ENCODE measurements at regions not wholly inside any gene's neighbourhood (a gene's known extent, or its start where the extent isn't known, plus 50 kb on each side); places are given as distances from the start of the nearest gene placed in this dataset.
"Not testable (repeated sequence)": the region's sequence is repeated elsewhere in the genome, so short reads cannot be mapped to it uniquely, and the experiment has no call there.

DNA sequence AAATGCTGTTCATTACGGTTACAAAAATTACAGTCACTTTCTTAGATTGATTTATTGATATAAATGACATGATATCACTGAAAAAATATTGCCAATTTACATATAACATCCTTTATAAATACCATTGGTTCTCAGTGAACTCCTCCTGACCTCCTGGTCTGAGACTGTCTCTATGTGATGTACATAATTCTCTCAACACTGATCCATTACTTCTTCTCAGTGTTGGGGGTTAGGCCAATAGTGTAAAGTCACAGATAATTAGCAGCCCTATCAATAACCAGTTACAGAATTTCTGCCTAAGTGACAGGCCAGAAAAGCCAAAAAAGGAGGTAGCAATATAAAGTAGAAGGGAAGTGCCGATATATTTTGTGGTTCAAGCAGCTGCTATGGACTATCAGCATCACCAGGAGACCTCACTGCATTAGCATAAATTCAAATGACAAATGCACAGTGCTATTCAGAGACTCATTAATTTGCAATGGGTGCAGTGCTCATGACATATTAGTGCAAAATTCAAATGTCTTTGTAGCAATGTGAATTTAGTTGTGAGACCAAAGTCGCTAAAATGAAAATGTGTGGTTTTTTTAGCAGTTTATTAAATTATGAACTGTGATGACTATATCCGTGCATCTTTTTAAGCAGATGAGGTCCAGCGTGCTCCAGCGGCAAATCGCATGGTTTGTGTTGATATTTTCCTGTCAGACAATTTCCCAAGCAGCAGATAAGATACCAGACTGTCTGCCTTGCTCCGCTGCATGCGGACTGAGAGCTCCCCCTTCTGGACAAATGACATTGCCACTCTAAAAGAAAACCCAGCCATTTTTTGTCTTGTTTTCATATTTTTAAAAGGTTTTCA lies 144.6 kb downstream of the CETN3 start:
- 27% methylated on average over 9 of the region's 9 CpGs for WGBS, 2 donors
- intact Hi-C loops (cut with DNase I; ENCODE audit: low total_unique reads) = loop anchor here (10.0 kb wide), 1 partner anchor 1540 kb away; no protein-coding TSS in a partner anchor
- no peak for TF ChIP-seq POLR2A (IDR thresholded peaks at IDR 0.05)
- TF ChIP-seq, protein P1, sequence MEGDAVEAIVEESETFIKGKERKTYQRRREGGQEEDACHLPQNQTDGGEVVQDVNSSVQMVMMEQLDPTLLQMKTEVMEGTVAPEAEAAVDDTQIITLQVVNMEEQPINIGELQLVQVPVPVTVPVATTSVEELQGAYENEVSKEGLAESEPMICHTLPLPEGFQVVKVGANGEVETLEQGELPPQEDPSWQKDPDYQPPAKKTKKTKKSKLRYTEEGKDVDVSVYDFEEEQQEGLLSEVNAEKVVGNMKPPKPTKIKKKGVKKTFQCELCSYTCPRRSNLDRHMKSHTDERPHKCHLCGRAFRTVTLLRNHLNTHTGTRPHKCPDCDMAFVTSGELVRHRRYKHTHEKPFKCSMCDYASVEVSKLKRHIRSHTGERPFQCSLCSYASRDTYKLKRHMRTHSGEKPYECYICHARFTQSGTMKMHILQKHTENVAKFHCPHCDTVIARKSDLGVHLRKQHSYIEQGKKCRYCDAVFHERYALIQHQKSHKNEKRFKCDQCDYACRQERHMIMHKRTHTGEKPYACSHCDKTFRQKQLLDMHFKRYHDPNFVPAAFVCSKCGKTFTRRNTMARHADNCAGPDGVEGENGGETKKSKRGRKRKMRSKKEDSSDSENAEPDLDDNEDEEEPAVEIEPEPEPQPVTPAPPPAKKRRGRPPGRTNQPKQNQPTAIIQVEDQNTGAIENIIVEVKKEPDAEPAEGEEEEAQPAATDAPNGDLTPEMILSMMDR (IDR thresholded peaks at IDR 0.05) = no peak
- H3K4me3 ChIP-seq (ENCODE audit: low read depth, poor library complexity, severe bottlenecking) = no peak overlapping the region
- DNase-seq (ENCODE audit: low spot score in 2 of 2) = peak in 1 of 2 donors; percentile 23

DNA sequence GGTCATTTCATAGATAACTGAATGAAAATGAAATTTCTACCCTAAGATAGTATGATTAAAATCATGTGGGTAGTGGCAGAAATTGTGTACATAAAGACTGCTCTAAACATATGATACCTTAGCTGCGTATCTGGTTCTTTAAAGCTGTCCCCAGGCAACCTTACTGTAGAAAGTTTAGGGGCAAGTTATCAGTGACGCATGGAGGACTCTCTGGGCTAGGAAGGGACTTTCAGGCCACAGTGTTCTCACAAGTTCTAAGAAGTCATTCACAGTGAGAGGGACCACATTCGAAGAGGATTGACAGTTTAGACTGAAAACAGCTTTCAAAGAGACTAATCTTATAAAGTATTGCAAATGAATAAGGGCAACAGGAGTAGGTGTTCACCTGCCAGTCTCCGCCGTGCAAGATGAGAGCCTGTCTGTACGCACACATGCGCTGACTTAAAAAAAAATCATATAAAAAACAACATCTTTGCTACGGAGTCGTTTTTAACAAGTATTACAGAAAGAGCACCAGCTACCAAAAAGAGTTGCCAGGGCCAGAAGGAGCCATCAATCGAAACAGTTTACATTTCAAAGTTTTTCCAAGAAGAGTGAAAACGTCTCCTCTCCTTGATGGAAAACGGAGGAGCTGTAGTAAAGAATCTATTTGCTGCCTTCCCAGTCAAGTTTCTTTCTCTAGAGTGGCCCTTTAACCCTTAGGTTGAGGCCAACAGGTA lies 146.3 kb downstream of the CETN3 start:
- intact Hi-C loops (cut with DNase I; ENCODE audit: low total_unique reads) = loop anchor here (10.0 kb wide), 1 partner anchor 1538 kb away; no protein-coding TSS in a partner anchor
- 81 to 83% methylated on average over 12 of the region's 12 CpGs for WGBS, 2 donors
- no peak overlapping the region for H3K4me3 ChIP-seq (ENCODE audit: low read depth, poor library complexity, severe bottlenecking)
- TF ChIP-seq POLR2A (IDR thresholded peaks at IDR 0.05) = no peak
- TF ChIP-seq, protein P1 (IDR thresholded peaks at IDR 0.05) = no peak
- DNase-seq (ENCODE audit: low spot score in 2 of 2) = no peak

GRCh38 chr5:90251447-90251846 lies 158.1 kb downstream of the CETN3 start:
- intact Hi-C loops (cut with DNase I; ENCODE audit: low total_unique reads) = no loop called here
- TF ChIP-seq, protein P1 (IDR thresholded peaks at IDR 0.05) = no peak
- TF ChIP-seq POLR2A (IDR thresholded peaks at IDR 0.05) = no peak
- WGBS, 2 donors = 92 to 95% methylated on average over 1 of the region's 1 CpG
- no peak for DNase-seq (ENCODE audit: low spot score in 2 of 2)
- no peak overlapping the region for H3K4me3 ChIP-seq (ENCODE audit: low read depth, poor library complexity, severe bottlenecking)

GRCh38 chr5:90248640-90249039 lies 160.9 kb downstream of the CETN3 start:
- TF ChIP-seq POLR2A (IDR thresholded peaks at IDR 0.05) = no peak
- TF ChIP-seq, protein P1 (IDR thresholded peaks at IDR 0.05) = no peak
- 30 to 42% methylated on average over 1 of the region's 1 CpG for WGBS, 2 donors
- intact Hi-C loops (cut with DNase I; ENCODE audit: low total_unique reads) = no loop called here
- no peak for DNase-seq (ENCODE audit: low spot score in 2 of 2)
- no peak overlapping the region for H3K4me3 ChIP-seq (ENCODE audit: low read depth, poor library complexity, severe bottlenecking)

- H3K4me3 ChIP-seq (ENCODE audit: low read depth, poor library complexity, severe bottlenecking); intact Hi-C loops (cut with DNase I; ENCODE audit: low total_unique reads); DNase-seq (ENCODE audit: low spot score in 2 of 2): not testable (repeated sequence)
- 91 to 95% methylated on average over 3 of the region's 3 CpGs for WGBS, 2 donors
Observed at GRCh38 chr5:90243848-90244247, 165.7 kb downstream of the CETN3 start.

DNA sequence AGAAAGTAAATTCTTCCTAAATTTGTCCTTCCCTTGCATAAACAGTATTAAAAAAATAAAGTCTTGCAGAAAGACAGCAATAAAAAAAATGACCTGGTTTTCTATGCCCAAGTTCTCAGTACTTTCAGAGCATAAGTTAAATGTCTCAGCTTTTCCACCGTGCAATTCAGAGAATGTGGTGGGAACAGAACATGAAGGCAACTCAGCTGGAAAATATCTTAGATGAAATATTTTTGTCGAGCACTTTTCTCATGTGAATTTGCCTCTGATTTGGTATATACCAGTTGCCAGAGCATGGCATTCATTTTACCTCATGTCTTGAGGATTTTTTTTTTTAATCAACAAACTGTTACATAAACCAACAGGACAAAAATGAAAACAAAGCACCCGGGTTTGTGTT lies 176.1 kb downstream of the CETN3 start:
- DNase-seq (ENCODE audit: low spot score in 2 of 2) = no peak
- TF ChIP-seq, protein P1 (IDR thresholded peaks at IDR 0.05) = no peak
- no peak for TF ChIP-seq POLR2A (IDR thresholded peaks at IDR 0.05)
- intact Hi-C loops (cut with DNase I; ENCODE audit: low total_unique reads) = no loop called here
- H3K4me3 ChIP-seq (ENCODE audit: low read depth, poor library complexity, severe bottlenecking) = no peak overlapping the region
- WGBS, 2 donors = 56 to 59% methylated on average over 3 of the region's 3 CpGs
